ENCODE measurements at regions not wholly inside any gene's neighbourhood (a gene's known extent, or its start where the extent isn't known, plus 50 kb on each side); places are given as distances from the start of the nearest gene placed in this dataset.
"Not testable (repeated sequence)": the region's sequence is repeated elsewhere in the genome, so short reads cannot be mapped to it uniquely, and the experiment has no call there.

- peaks cover 27% of the 10 kb centered on the region for H3K4me1 ChIP-seq (ENCODE audit: control insufficient read depth, insufficient read depth, low read length)
- no peak overlapping the region for H3K4me3 ChIP-seq (ENCODE audit: low read length)
- no peak overlapping the region for H3K9ac ChIP-seq (ENCODE audit: low read depth, low read length)
- H3K36me3 ChIP-seq (ENCODE audit: insufficient read depth, low read length), result no peaks in the 10 kb centered on the region
- H3K27me3 ChIP-seq (ENCODE audit: control insufficient read depth, insufficient read depth, low read length), result no peaks in the 10 kb centered on the region
- no peak overlapping the region for H3K4me2 ChIP-seq (ENCODE audit: low read length)
- no peaks in the 10 kb centered on the region for H3K9me3 ChIP-seq (replicated peaks; ENCODE audit: low read length)
These were observed 68.3 kb upstream of the HGFAC start for GRCh38 chr4:3373468-3373867.

- H3K36me3 ChIP-seq (ENCODE audit: insufficient read depth, low read length), result no peaks in the 10 kb centered on the region
- no peaks in the 10 kb centered on the region for H3K9me3 ChIP-seq (replicated peaks; ENCODE audit: low read length)
- H3K4me2 ChIP-seq (ENCODE audit: low read length), result no peak overlapping the region
- H3K9ac ChIP-seq (ENCODE audit: low read depth, low read length), result no peak overlapping the region
- H3K4me3 ChIP-seq (ENCODE audit: low read length), result no peak overlapping the region
- H3K4me1 ChIP-seq (ENCODE audit: control insufficient read depth, insufficient read depth, low read length), result peaks cover 22% of the 10 kb centered on the region
- no peaks in the 10 kb centered on the region for H3K27me3 ChIP-seq (ENCODE audit: control insufficient read depth, insufficient read depth, low read length)
These were observed 67.6 kb upstream of the HGFAC start for GRCh38 chr4:3374011-3374645.

- no peaks in the 10 kb centered on the region for H3K9me3 ChIP-seq (replicated peaks; ENCODE audit: low read length)
- no peak overlapping the region for H3K4me3 ChIP-seq (ENCODE audit: low read length)
- H3K4me2 ChIP-seq (ENCODE audit: low read length), result no peak overlapping the region
- no peaks in the 10 kb centered on the region for H3K27me3 ChIP-seq (ENCODE audit: control insufficient read depth, insufficient read depth, low read length)
- H3K9ac ChIP-seq (ENCODE audit: low read depth, low read length), result no peak overlapping the region
- H3K36me3 ChIP-seq (ENCODE audit: insufficient read depth, low read length), result no peaks in the 10 kb centered on the region
- H3K4me1 ChIP-seq (ENCODE audit: control insufficient read depth, insufficient read depth, low read length), result peaks cover 16% of the 10 kb centered on the region
These were observed 67.1 kb upstream of the HGFAC start for GRCh38 chr4:3374667-3375066.

- peak overlapping the region; percentile 28 for H3K9ac ChIP-seq (ENCODE audit: low read depth, low read length)
- no peak overlapping the region for H3K4me3 ChIP-seq (ENCODE audit: low read length)
- H3K27me3 ChIP-seq (ENCODE audit: control insufficient read depth, insufficient read depth, low read length), result no peaks in the 10 kb centered on the region
- H3K36me3 ChIP-seq (ENCODE audit: insufficient read depth, low read length), result no peaks in the 10 kb centered on the region
- H3K9me3 ChIP-seq (replicated peaks; ENCODE audit: low read length), result no peaks in the 10 kb centered on the region
- H3K4me2 ChIP-seq (ENCODE audit: low read length), result no peak overlapping the region
- peaks cover 9% of the 10 kb centered on the region for H3K4me1 ChIP-seq (ENCODE audit: control insufficient read depth, insufficient read depth, low read length)
These were observed 66.1 kb upstream of the HGFAC start for GRCh38 chr4:3375688-3376087.

GRCh38 chr4:3376266-3376665 lies 65.5 kb upstream of the HGFAC start:
- Histone ChIP-seq H3K9ac (ENCODE audit: low read depth, low read length) (peak overlapping the region; percentile 28), H3K4me2 (ENCODE audit: low read length) (no peak overlapping the region), H3K4me3 (ENCODE audit: low read length) (no peak overlapping the region), H3K27me3 (ENCODE audit: control insufficient read depth, insufficient read depth, low read length) (no peaks in the 10 kb centered on the region), H3K9me3 (replicated peaks; ENCODE audit: low read length) (no peaks in the 10 kb centered on the region), H3K36me3 (ENCODE audit: insufficient read depth, low read length) (no peaks in the 10 kb centered on the region), H3K4me1 (ENCODE audit: control insufficient read depth, insufficient read depth, low read length) (peaks cover 9% of the 10 kb centered on the region)

- no peaks in the 10 kb centered on the region for H3K36me3 ChIP-seq (ENCODE audit: insufficient read depth, low read length)
- H3K4me3 ChIP-seq (ENCODE audit: low read length), result no peak overlapping the region
- H3K4me2 ChIP-seq (ENCODE audit: low read length), result no peak overlapping the region
- H3K9ac ChIP-seq (ENCODE audit: low read depth, low read length), result no peak overlapping the region
- H3K4me1 ChIP-seq (ENCODE audit: control insufficient read depth, insufficient read depth, low read length), result peaks cover 9% of the 10 kb centered on the region
- H3K27me3 ChIP-seq (ENCODE audit: control insufficient read depth, insufficient read depth, low read length), result no peaks in the 10 kb centered on the region
- no peaks in the 10 kb centered on the region for H3K9me3 ChIP-seq (replicated peaks; ENCODE audit: low read length)
These were observed 64.2 kb upstream of the HGFAC start for GRCh38 chr4:3377557-3377956.

GRCh38 chr4:3380336-3380735 lies 61.4 kb upstream of the HGFAC start:
- not testable (repeated sequence) for H3K36me3 ChIP-seq (ENCODE audit: insufficient read depth, low read length); H3K9ac ChIP-seq (ENCODE audit: low read depth, low read length); H3K4me3 ChIP-seq (ENCODE audit: low read length); H3K9me3 ChIP-seq (replicated peaks; ENCODE audit: low read length); H3K4me2 ChIP-seq (ENCODE audit: low read length); H3K27me3 ChIP-seq (ENCODE audit: control insufficient read depth, insufficient read depth, low read length); H3K4me1 ChIP-seq (ENCODE audit: control insufficient read depth, insufficient read depth, low read length)

- H3K9ac ChIP-seq (ENCODE audit: low read depth, low read length); H3K4me1 ChIP-seq (ENCODE audit: control insufficient read depth, insufficient read depth, low read length); H3K4me3 ChIP-seq (ENCODE audit: low read length); H3K36me3 ChIP-seq (ENCODE audit: insufficient read depth, low read length); H3K9me3 ChIP-seq (replicated peaks; ENCODE audit: low read length); H3K4me2 ChIP-seq (ENCODE audit: low read length); H3K27me3 ChIP-seq (ENCODE audit: control insufficient read depth, insufficient read depth, low read length): not testable (repeated sequence)
These were observed 60.6 kb upstream of the HGFAC start for GRCh38 chr4:3381208-3381607.

- Histone ChIP-seq H3K27me3 (ENCODE audit: control insufficient read depth, insufficient read depth, low read length) (no peaks in the 10 kb centered on the region), H3K4me1 (ENCODE audit: control insufficient read depth, insufficient read depth, low read length) (peaks cover under 1% of the 10 kb centered on the region), H3K9ac (ENCODE audit: low read depth, low read length) (no peak overlapping the region), H3K9me3 (replicated peaks; ENCODE audit: low read length) (no peaks in the 10 kb centered on the region), H3K4me2 (ENCODE audit: low read length) (no peak overlapping the region), H3K36me3 (ENCODE audit: insufficient read depth, low read length) (no peaks in the 10 kb centered on the region), H3K4me3 (ENCODE audit: low read length) (no peak overlapping the region)
These were observed 59.5 kb upstream of the HGFAC start for GRCh38 chr4:3382251-3382650.

GRCh38 chr4:3384391-3384770 lies 57.4 kb upstream of the HGFAC start:
- H3K4me1 ChIP-seq (ENCODE audit: control insufficient read depth, insufficient read depth, low read length), result peaks cover 20% of the 10 kb centered on the region
- H3K36me3 ChIP-seq (ENCODE audit: insufficient read depth, low read length), result no peaks in the 10 kb centered on the region
- no peaks in the 10 kb centered on the region for H3K9me3 ChIP-seq (replicated peaks; ENCODE audit: low read length)
- no peak overlapping the region for H3K9ac ChIP-seq (ENCODE audit: low read depth, low read length)
- no peak overlapping the region for H3K4me3 ChIP-seq (ENCODE audit: low read length)
- H3K27me3 ChIP-seq (ENCODE audit: control insufficient read depth, insufficient read depth, low read length), result no peaks in the 10 kb centered on the region
- no peak overlapping the region for H3K4me2 ChIP-seq (ENCODE audit: low read length)

GRCh38 chr4:3384771-3385710 lies 56.7 kb upstream of the HGFAC start:
- no peak overlapping the region for H3K4me3 ChIP-seq (ENCODE audit: low read length)
- H3K9ac ChIP-seq (ENCODE audit: low read depth, low read length), result no peak overlapping the region
- H3K4me2 ChIP-seq (ENCODE audit: low read length), result no peak overlapping the region
- no peaks in the 10 kb centered on the region for H3K9me3 ChIP-seq (replicated peaks; ENCODE audit: low read length)
- H3K4me1 ChIP-seq (ENCODE audit: control insufficient read depth, insufficient read depth, low read length), result peaks cover 25% of the 10 kb centered on the region
- H3K27me3 ChIP-seq (ENCODE audit: control insufficient read depth, insufficient read depth, low read length), result no peaks in the 10 kb centered on the region
- H3K36me3 ChIP-seq (ENCODE audit: insufficient read depth, low read length), result no peaks in the 10 kb centered on the region
